ENCODE measurements at regions not wholly inside any gene's neighbourhood (a gene's known extent, or its start where the extent isn't known, plus 50 kb on each side); places are given as distances from the start of the nearest gene placed in this dataset.
A peak's percentile ranks its signal among the peaks of the same experiment; 100 is the strongest.

DNA sequence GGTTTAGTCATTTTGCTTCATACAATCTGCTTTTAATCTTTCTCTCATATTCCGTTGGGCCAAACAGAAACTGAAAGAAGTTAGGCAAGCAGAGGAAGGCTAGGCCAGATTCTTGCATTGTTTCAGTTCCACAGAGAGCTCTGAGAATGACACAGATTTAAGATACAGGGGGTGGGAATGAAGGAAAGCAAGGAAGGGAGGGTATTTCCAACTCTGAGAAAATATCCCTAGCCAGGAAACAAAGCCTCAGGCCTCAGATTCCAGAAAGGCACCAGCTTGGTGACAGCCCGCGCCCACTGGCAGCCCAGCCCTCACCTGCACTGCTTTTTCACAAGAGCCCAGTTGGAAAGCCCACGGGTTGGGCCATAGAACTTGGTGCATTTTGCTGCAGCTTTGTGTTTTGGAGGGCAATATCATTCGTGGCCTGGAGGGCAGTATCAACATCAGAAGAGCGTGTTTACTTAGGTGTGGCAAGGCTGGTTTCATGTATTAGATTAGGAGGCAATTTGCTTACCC, 63.5 kb downstream of the ENC1 start:
- CTCF ChIA-PET: no interaction called here
- no peak overlapping the region for H3K4me3 ChIP-seq (ENCODE audit: low read depth, low read length)
- POLR2A ChIA-PET: no interaction called here
- no TSS peak for BruUV-seq (replicated peaks)
- intact Hi-C loops (cut with micrococcal nuclease; ENCODE audit: unreplicated experiment): no loop called here
- H3K9me3 Mint-ChIP-seq (ENCODE audit: unreplicated experiment): no peaks in the 10 kb centered on the region
- peak overlapping the region; percentile 19 for H3K4me3 Mint-ChIP-seq (ENCODE audit: unreplicated experiment)
- no peak for DNase-seq
- H3K27me3 Mint-ChIP-seq (ENCODE audit: insufficient read depth, unreplicated experiment): no peaks in the 10 kb centered on the region
- H3K9me3 ChIP-seq: no peaks in the 10 kb centered on the region
- H3K4me1 Mint-ChIP-seq (ENCODE audit: low read depth, unreplicated experiment): peaks cover 29% of the 10 kb centered on the region
- no peaks in the 10 kb centered on the region for H3K36me3 ChIP-seq (ENCODE audit: control insufficient read depth, insufficient read depth, low read length)
- H3K4me1 ChIP-seq: peaks cover 68% of the 10 kb centered on the region
- peak overlapping the region; percentile 60 for H3K27ac Mint-ChIP-seq (ENCODE audit: unreplicated experiment)
- H3K27me3 ChIP-seq (replicated peaks; ENCODE audit: control insufficient read depth, insufficient read depth, low read length): no peaks in the 10 kb centered on the region
- peaks cover 14% of the 10 kb centered on the region for H3K36me3 Mint-ChIP-seq (ENCODE audit: insufficient read depth, unreplicated experiment)
- TF ChIP-seq, protein P1, sequence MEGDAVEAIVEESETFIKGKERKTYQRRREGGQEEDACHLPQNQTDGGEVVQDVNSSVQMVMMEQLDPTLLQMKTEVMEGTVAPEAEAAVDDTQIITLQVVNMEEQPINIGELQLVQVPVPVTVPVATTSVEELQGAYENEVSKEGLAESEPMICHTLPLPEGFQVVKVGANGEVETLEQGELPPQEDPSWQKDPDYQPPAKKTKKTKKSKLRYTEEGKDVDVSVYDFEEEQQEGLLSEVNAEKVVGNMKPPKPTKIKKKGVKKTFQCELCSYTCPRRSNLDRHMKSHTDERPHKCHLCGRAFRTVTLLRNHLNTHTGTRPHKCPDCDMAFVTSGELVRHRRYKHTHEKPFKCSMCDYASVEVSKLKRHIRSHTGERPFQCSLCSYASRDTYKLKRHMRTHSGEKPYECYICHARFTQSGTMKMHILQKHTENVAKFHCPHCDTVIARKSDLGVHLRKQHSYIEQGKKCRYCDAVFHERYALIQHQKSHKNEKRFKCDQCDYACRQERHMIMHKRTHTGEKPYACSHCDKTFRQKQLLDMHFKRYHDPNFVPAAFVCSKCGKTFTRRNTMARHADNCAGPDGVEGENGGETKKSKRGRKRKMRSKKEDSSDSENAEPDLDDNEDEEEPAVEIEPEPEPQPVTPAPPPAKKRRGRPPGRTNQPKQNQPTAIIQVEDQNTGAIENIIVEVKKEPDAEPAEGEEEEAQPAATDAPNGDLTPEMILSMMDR (IDR thresholded peaks at IDR 0.05; ENCODE audit: insufficient read depth in 1 of 2, low read depth in 1 of 2, low read length in 1 of 2, severe bottlenecking in 1 of 2, unreplicated experiment in 1 of 2): no peak

DNA sequence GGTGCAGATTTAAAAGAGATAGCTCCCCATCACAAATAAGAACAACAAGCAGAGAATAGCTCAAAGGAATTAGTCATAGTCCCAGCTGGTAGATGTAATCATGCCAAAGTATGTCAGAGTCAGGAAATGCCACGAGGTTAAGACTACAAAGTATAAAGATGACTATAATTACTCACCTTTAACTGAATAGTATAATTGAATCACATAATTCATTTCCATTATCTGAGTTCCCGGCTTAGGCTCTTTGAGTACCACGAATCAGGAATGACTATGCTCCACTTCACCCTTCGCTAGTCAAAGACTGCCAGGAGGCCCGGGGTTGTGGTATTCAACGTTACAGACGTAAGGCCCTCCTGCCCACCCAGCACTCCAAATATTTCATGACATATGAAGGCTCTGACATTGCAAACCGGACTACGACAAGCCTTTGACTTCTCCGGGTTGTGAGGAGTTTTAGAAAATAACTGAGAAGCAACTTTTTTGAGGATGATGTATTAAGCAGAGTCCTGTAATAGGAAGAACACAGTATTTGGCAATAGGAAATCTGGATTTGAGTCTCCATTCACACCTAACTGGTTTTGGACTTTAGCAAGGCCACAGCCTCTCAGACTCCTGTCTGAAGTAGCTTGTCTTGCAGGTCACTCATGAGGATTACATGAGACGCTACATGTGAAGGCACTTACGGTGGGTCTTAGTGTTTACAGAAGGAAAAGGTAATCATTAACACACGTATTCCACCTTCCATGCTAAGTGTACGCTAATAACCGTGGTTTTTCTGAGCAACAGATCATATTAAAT, 64.6 kb downstream of the ENC1 start:
- H3K9me3 ChIP-seq: no peaks in the 10 kb centered on the region
- intact Hi-C loops (cut with micrococcal nuclease; ENCODE audit: unreplicated experiment): no loop called here
- TF ChIP-seq, protein P1 (IDR thresholded peaks at IDR 0.05; ENCODE audit: insufficient read depth in 1 of 2, low read depth in 1 of 2, low read length in 1 of 2, severe bottlenecking in 1 of 2, unreplicated experiment in 1 of 2): no peak
- no peaks in the 10 kb centered on the region for H3K27me3 Mint-ChIP-seq (ENCODE audit: insufficient read depth, unreplicated experiment)
- CTCF ChIA-PET: no interaction called here
- POLR2A ChIA-PET: no interaction called here
- H3K27ac Mint-ChIP-seq (ENCODE audit: unreplicated experiment): no peak overlapping the region
- H3K4me3 Mint-ChIP-seq (ENCODE audit: unreplicated experiment): no peak overlapping the region
- H3K27me3 ChIP-seq (replicated peaks; ENCODE audit: control insufficient read depth, insufficient read depth, low read length): no peaks in the 10 kb centered on the region
- no peak for DNase-seq
- peaks cover 30% of the 10 kb centered on the region for H3K4me1 Mint-ChIP-seq (ENCODE audit: low read depth, unreplicated experiment)
- H3K9me3 Mint-ChIP-seq (ENCODE audit: unreplicated experiment): peaks cover 6% of the 10 kb centered on the region
- peaks cover 64% of the 10 kb centered on the region for H3K4me1 ChIP-seq
- BruUV-seq (replicated peaks): no TSS peak
- H3K4me3 ChIP-seq (ENCODE audit: low read depth, low read length): no peak overlapping the region
- H3K36me3 ChIP-seq (ENCODE audit: control insufficient read depth, insufficient read depth, low read length): no peaks in the 10 kb centered on the region
- peaks cover 3% of the 10 kb centered on the region for H3K36me3 Mint-ChIP-seq (ENCODE audit: insufficient read depth, unreplicated experiment)

DNA sequence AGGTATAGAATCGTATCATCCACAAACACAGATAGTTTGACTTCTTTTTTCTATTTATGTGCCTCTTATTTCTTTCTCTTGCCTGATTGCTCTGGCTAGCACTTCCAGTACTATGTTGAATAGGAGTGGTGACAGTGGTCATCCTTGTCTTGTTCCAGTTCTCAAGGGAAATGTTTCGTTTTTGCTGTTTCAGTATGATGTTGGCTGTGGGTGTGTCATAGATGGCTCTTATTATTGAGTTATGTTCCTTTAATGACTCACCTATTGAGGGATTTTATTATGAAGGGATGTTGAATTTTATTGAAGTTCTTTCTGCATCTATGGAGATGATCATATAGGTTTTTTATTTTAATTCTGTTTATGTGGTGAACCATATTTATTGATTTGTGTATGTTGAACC, 70.3 kb downstream of the ENC1 start:
- no peaks in the 10 kb centered on the region for H3K9me3 ChIP-seq
- Mint-ChIP-seq H3K36me3 (ENCODE audit: insufficient read depth, unreplicated experiment) (no peaks in the 10 kb centered on the region), H3K27me3 (ENCODE audit: insufficient read depth, unreplicated experiment) (no peaks in the 10 kb centered on the region), H3K27ac (ENCODE audit: unreplicated experiment) (no peak overlapping the region), H3K9me3 (ENCODE audit: unreplicated experiment) (peaks cover 20% of the 10 kb centered on the region), H3K4me3 (ENCODE audit: unreplicated experiment) (no peak overlapping the region), H3K4me1 (ENCODE audit: low read depth, unreplicated experiment) (peaks cover 31% of the 10 kb centered on the region)
- peaks cover 31% of the 10 kb centered on the region for H3K4me1 ChIP-seq
- no peak for DNase-seq
- TF ChIP-seq, protein P1 (IDR thresholded peaks at IDR 0.05; ENCODE audit: insufficient read depth in 1 of 2, low read depth in 1 of 2, low read length in 1 of 2, severe bottlenecking in 1 of 2, unreplicated experiment in 1 of 2): no peak
- H3K4me3 ChIP-seq (ENCODE audit: low read depth, low read length): no peak overlapping the region
- H3K36me3 ChIP-seq (ENCODE audit: control insufficient read depth, insufficient read depth, low read length): no peaks in the 10 kb centered on the region
- no TSS peak for BruUV-seq (replicated peaks)
- no peaks in the 10 kb centered on the region for H3K27me3 ChIP-seq (replicated peaks; ENCODE audit: control insufficient read depth, insufficient read depth, low read length)
- POLR2A ChIA-PET: no interaction called here
- intact Hi-C loops (cut with micrococcal nuclease; ENCODE audit: unreplicated experiment): no loop called here
- CTCF ChIA-PET: no interaction called here
